ENCODE measurements at regions not wholly inside any gene's neighbourhood (a gene's known extent, or its start where the extent isn't known, plus 50 kb on each side); places are given as distances from the start of the nearest gene placed in this dataset.
"Not testable (repeated sequence)": the region's sequence is repeated elsewhere in the genome, so short reads cannot be mapped to it uniquely, and the experiment has no call there.

- 89% methylated on average over 30 to 33 of the region's 33 CpGs for WGBS, 3 donors
- Histone ChIP-seq H3K9me3 (ENCODE audit: control insufficient read depth in 2 of 2, insufficient read depth in 1 of 2, low read depth in 1 of 2, low read length in 1 of 2) (no peaks in the 10 kb centered on the region), H3K27me3 (ENCODE audit: control insufficient read depth in 3 of 3, insufficient read depth in 3 of 3, low read length in 3 of 3) (no peaks in the 10 kb centered on the region), H3K27ac (ENCODE audit: low read depth in 1 of 3, low read length in 2 of 3) (no peak overlapping the region), H3K4me3 (ENCODE audit: low read depth in 1 of 3, low read length in 3 of 3) (no peak overlapping the region), H3K36me3 (ENCODE audit: control insufficient read depth in 3 of 3, insufficient read depth in 2 of 3, low read depth in 1 of 3, low read length in 3 of 3) (no peaks in the 10 kb centered on the region), H3K4me1 (ENCODE audit: control insufficient read depth in 3 of 3, insufficient read depth in 2 of 3, low read depth in 1 of 3, low read length in 2 of 3) (no peaks in the 10 kb centered on the region)
- DNase-seq (no peak), FAIRE-seq (no peak)
Observed at GRCh38 chr12:131282292-131283080, 328.8 kb downstream of the ADGRD1 start.

GRCh38 chr12:131283191-131283861, 329.6 kb downstream of the ADGRD1 start:
- no peak for FAIRE-seq
- no peaks in the 10 kb centered on the region for H3K4me1 ChIP-seq (ENCODE audit: control insufficient read depth in 3 of 3, insufficient read depth in 2 of 3, low read depth in 1 of 3, low read length in 2 of 3)
- H3K9me3 ChIP-seq (ENCODE audit: control insufficient read depth in 2 of 2, insufficient read depth in 1 of 2, low read depth in 1 of 2, low read length in 1 of 2): no peaks in the 10 kb centered on the region
- H3K36me3 ChIP-seq (ENCODE audit: control insufficient read depth in 3 of 3, insufficient read depth in 2 of 3, low read depth in 1 of 3, low read length in 3 of 3): no peaks in the 10 kb centered on the region
- H3K27me3 ChIP-seq (ENCODE audit: control insufficient read depth in 3 of 3, insufficient read depth in 3 of 3, low read length in 3 of 3): no peaks in the 10 kb centered on the region
- 67 to 84% (median 78%) methylated on average over 7 to 11 of the region's 11 CpGs for WGBS, 3 donors
- DNase-seq: no peak
- H3K27ac ChIP-seq (ENCODE audit: low read depth in 1 of 3, low read length in 2 of 3): no peak overlapping the region
- no peak overlapping the region for H3K4me3 ChIP-seq (ENCODE audit: low read depth in 1 of 3, low read length in 3 of 3)

GRCh38 chr12:131283862-131284825, 330.4 kb downstream of the ADGRD1 start:
- not testable (repeated sequence) for H3K4me1 ChIP-seq (ENCODE audit: control insufficient read depth in 3 of 3, insufficient read depth in 2 of 3, low read depth in 1 of 3, low read length in 2 of 3); H3K27me3 ChIP-seq (ENCODE audit: control insufficient read depth in 3 of 3, insufficient read depth in 3 of 3, low read length in 3 of 3); H3K36me3 ChIP-seq (ENCODE audit: control insufficient read depth in 3 of 3, insufficient read depth in 2 of 3, low read depth in 1 of 3, low read length in 3 of 3); FAIRE-seq; H3K27ac ChIP-seq (ENCODE audit: low read depth in 1 of 3, low read length in 2 of 3); H3K4me3 ChIP-seq (ENCODE audit: low read depth in 1 of 3, low read length in 3 of 3); H3K9me3 ChIP-seq (ENCODE audit: control insufficient read depth in 2 of 2, insufficient read depth in 1 of 2, low read depth in 1 of 2, low read length in 1 of 2); DNase-seq
- 76 to 80% (median 78%) methylated on average over 25 to 32 of the region's 32 CpGs for WGBS, 3 donors

GRCh38 chr12:131284954-131285904, 331.5 kb downstream of the ADGRD1 start:
- H3K36me3 ChIP-seq (ENCODE audit: control insufficient read depth in 3 of 3, insufficient read depth in 2 of 3, low read depth in 1 of 3, low read length in 3 of 3); H3K9me3 ChIP-seq (ENCODE audit: control insufficient read depth in 2 of 2, insufficient read depth in 1 of 2, low read depth in 1 of 2, low read length in 1 of 2); H3K27ac ChIP-seq (ENCODE audit: low read depth in 1 of 3, low read length in 2 of 3); H3K4me3 ChIP-seq (ENCODE audit: low read depth in 1 of 3, low read length in 3 of 3); DNase-seq; H3K4me1 ChIP-seq (ENCODE audit: control insufficient read depth in 3 of 3, insufficient read depth in 2 of 3, low read depth in 1 of 3, low read length in 2 of 3); H3K27me3 ChIP-seq (ENCODE audit: control insufficient read depth in 3 of 3, insufficient read depth in 3 of 3, low read length in 3 of 3); FAIRE-seq: not testable (repeated sequence)
- WGBS, 3 donors: 58 to 67% (median 64%) methylated on average over 6 to 8 of the region's 9 CpGs

- 79 to 93% (median 79%) methylated on average over 9 to 13 of the region's 19 CpGs for WGBS, 3 donors
- not testable (repeated sequence) for H3K9me3 ChIP-seq (ENCODE audit: control insufficient read depth in 2 of 2, insufficient read depth in 1 of 2, low read depth in 1 of 2, low read length in 1 of 2); H3K27ac ChIP-seq (ENCODE audit: low read depth in 1 of 3, low read length in 2 of 3); DNase-seq; H3K4me3 ChIP-seq (ENCODE audit: low read depth in 1 of 3, low read length in 3 of 3); H3K27me3 ChIP-seq (ENCODE audit: control insufficient read depth in 3 of 3, insufficient read depth in 3 of 3, low read length in 3 of 3); H3K4me1 ChIP-seq (ENCODE audit: control insufficient read depth in 3 of 3, insufficient read depth in 2 of 3, low read depth in 1 of 3, low read length in 2 of 3); H3K36me3 ChIP-seq (ENCODE audit: control insufficient read depth in 3 of 3, insufficient read depth in 2 of 3, low read depth in 1 of 3, low read length in 3 of 3); FAIRE-seq
Observed at GRCh38 chr12:131285905-131286295, 332.2 kb downstream of the ADGRD1 start.

- not testable (repeated sequence) for H3K4me3 ChIP-seq (ENCODE audit: low read depth in 1 of 3, low read length in 3 of 3); H3K27me3 ChIP-seq (ENCODE audit: control insufficient read depth in 3 of 3, insufficient read depth in 3 of 3, low read length in 3 of 3); H3K9me3 ChIP-seq (ENCODE audit: control insufficient read depth in 2 of 2, insufficient read depth in 1 of 2, low read depth in 1 of 2, low read length in 1 of 2); FAIRE-seq; H3K4me1 ChIP-seq (ENCODE audit: control insufficient read depth in 3 of 3, insufficient read depth in 2 of 3, low read depth in 1 of 3, low read length in 2 of 3); DNase-seq; H3K36me3 ChIP-seq (ENCODE audit: control insufficient read depth in 3 of 3, insufficient read depth in 2 of 3, low read depth in 1 of 3, low read length in 3 of 3); H3K27ac ChIP-seq (ENCODE audit: low read depth in 1 of 3, low read length in 2 of 3)
- 76 to 96% (median 88%) methylated on average over 5 to 8 of the region's 24 CpGs for WGBS, 3 donors
Observed at GRCh38 chr12:131286301-131286700, 332.6 kb downstream of the ADGRD1 start.

- H3K4me3 ChIP-seq (ENCODE audit: low read depth in 1 of 3, low read length in 3 of 3): no peak overlapping the region
- no peaks in the 10 kb centered on the region for H3K36me3 ChIP-seq (ENCODE audit: control insufficient read depth in 3 of 3, insufficient read depth in 2 of 3, low read depth in 1 of 3, low read length in 3 of 3)
- no peak overlapping the region for H3K27ac ChIP-seq (ENCODE audit: low read depth in 1 of 3, low read length in 2 of 3)
- DNase-seq (no peak), FAIRE-seq (no peak)
- WGBS, 3 donors: 81 to 85% (median 82%) methylated on average over 18 to 19 of the region's 25 CpGs
- no peaks in the 10 kb centered on the region for H3K4me1 ChIP-seq (ENCODE audit: control insufficient read depth in 3 of 3, insufficient read depth in 2 of 3, low read depth in 1 of 3, low read length in 2 of 3)
- H3K9me3 ChIP-seq (ENCODE audit: control insufficient read depth in 2 of 2, insufficient read depth in 1 of 2, low read depth in 1 of 2, low read length in 1 of 2): no peaks in the 10 kb centered on the region
- H3K27me3 ChIP-seq (ENCODE audit: control insufficient read depth in 3 of 3, insufficient read depth in 3 of 3, low read length in 3 of 3): no peaks in the 10 kb centered on the region
Observed at GRCh38 chr12:131287015-131287937, 333.6 kb downstream of the ADGRD1 start.
